Activated CD4-positive, CD25-positive, alpha-beta regulatory T cell treated with anti-CD3 and anti-CD28 coated beads, Interleukin-2, amount 50 U/mL, for 16 hours (primary cell): ENCODE measurements at regions not wholly inside any gene's neighbourhood (a gene's known extent, or its start where the extent isn't known, plus 50 kb on each side); places are given as distances from the start of the nearest gene placed in this dataset.
"Not testable (repeated sequence)": the region's sequence is repeated elsewhere in the genome, so short reads cannot be mapped to it uniquely, and the experiment has no call there.

Source experiments
- DNase-seq: peaks from one replicate; pipeline ENCODE4 v3.0.0-alpha.2; 2020; ENCODE audit warnings: low read depth, low spot score

DNA sequence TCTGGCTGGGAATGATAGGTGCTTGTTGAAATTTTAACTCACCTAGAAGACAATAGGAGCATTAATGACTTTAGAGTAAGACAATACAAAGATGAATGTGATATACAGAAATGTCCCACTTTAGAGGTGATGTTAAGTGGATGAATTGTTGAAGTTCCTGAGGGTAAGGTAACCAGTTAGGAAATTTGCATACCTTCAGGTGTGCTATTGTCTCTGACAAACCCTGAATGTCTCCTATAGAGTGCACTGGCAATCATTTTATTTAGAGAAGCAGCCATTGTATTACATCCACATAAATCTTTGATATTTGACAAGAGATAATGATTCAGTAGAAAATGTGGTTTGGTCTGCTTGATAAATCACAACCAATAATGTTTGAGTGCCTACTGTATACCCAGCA is 228.5 kb downstream of the RNF144A start:
- DNase-seq, result no peak

DNA sequence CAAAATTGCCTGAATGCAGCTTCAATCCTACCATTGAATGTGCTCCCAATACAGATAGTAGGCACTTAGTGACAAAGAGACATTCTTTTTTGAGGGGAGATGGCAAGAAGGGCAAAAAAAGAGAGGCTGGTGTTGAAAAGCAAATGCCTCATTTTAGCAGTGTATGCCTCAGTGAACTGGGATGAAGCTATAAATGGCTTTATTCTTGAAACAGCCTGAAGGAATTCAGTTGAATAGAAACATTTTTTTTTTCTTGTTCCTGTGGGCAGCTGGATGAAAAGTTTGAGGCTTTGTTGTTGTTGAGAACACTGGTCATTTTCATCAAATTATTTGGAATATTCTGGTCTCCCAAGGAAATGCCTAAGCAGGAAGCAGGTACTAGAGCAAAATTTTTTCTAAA is 228.9 kb downstream of the RNF144A start:
- DNase-seq, result no peak

DNA sequence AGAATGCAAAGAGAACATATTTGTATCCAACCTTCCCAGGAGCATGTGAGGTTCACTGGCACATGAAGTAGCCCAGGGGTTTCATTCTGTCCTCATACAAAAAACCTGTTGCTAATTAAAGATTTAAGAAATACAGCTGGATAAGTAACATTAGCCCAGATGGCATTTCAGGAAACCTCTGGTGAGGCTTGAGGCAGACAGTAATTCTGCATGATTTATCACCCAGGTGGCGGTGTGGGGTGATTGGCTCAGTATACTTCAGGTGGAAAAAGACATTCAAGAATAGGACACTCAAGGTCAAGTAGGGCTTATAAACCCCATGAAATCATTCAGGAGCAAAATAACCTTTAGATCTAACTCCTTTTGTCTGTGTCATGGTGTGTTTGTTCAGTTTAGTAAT is 237.4 kb downstream of the RNF144A start:
- DNase-seq, result no peak

DNA sequence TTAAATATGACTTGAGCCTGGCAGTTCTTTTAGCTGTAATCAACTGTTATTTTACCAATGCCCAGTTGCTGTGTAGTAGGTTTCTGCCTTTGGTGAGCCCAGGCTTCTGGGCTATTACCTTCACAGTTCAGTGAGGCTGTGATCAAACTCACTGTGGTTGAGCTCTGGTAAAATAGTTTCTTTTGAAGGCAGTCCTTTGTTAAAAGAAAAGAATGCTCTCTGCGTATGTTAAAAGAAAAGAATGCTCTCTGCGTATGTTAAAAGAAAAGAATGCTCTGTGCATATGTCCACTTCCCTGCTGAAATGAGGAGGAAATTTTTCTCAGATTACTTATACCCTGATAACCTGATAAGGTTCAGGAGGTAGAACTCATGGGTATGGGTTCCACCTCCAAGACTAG is 244.3 kb downstream of the RNF144A start:
- no peak for DNase-seq

DNA sequence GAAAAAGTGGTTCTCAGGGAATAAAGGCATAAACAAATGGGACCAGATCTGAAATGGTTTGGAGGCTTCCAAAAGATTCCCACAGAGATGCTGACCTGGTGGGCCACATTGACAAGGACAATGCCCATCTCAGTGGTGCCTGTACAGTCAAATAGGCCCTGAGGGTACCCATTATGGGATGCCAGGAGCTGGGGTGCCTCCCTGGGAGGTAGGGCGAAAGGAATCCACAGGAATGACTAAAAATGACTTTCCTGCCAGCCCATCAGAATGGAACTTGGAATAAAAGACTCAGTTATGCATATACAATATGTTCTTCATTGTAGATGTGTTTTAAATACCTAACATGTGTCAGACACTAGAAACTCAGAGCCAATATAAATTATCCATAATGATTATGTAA is 248.5 kb downstream of the RNF144A start:
- no peak for DNase-seq

DNA sequence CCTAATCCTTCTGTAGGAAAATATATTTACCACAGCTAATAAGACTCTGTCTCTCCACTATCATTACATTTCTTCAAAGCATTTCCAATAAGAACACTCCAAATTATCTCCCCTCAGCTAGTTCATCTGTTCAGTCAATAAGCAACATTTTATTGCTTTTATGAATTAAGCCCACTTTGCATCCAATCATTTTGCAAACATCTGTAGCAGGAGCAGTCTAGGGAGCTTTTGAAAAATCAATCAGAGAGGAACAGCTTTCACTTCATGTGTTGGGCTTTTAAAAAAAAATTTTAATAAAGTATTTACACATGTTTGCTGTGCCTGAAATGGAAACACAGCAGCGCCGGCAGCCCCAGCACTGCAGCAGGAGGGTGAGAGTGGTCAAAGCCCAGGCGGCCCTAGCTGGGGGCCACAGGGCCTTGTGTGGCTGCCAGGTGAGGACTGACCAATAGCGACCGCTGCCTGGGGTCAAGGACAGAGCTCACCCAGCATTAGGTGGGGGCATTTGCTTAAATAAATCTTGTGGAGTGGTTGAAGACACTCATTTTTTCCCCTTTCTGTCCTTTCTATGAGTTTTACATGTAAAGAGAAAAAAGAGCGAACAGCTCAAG is 250.7 kb downstream of the RNF144A start:
- no peak for DNase-seq

DNA sequence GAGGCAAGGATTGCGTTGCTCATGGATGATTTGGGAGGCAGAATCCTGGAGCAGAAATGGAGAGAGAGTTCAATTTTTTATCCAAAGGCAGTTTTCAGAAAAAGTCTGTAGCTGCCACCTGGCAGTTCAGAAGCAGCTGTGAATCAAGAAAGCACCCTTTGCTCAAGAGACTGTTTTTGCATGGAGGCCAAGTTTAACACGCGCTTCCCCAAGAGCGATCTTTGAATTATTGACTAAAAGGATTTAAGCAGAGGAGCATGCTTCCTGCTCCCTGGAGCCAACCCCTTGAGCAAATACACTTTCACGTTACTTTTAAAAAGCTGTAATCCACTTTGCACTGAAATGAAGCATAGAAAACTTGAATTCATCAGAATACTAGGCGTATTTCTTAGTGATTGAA is 252.4 kb downstream of the RNF144A start:
- no peak for DNase-seq

DNA sequence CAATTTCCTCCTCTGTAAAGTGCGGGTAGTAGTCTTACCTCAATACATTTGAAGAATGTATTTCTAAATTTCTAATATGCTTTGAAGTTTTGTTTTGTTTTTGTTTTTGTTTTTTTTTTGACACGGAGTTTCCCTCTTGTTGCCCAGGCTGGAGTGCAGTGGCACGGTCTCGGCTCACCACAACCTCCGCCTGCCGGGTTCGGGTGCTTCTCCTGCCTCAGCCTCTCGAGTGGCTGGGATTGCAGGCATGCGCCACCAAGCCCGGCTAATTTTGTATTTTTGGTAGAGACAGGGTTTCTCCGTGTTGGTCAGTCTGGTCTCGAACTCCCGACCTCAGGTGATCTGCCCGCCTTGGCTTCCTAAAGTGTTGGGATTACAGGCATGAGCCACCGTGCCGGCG is 261.8 kb downstream of the RNF144A start:
- not testable (repeated sequence) for DNase-seq

DNA sequence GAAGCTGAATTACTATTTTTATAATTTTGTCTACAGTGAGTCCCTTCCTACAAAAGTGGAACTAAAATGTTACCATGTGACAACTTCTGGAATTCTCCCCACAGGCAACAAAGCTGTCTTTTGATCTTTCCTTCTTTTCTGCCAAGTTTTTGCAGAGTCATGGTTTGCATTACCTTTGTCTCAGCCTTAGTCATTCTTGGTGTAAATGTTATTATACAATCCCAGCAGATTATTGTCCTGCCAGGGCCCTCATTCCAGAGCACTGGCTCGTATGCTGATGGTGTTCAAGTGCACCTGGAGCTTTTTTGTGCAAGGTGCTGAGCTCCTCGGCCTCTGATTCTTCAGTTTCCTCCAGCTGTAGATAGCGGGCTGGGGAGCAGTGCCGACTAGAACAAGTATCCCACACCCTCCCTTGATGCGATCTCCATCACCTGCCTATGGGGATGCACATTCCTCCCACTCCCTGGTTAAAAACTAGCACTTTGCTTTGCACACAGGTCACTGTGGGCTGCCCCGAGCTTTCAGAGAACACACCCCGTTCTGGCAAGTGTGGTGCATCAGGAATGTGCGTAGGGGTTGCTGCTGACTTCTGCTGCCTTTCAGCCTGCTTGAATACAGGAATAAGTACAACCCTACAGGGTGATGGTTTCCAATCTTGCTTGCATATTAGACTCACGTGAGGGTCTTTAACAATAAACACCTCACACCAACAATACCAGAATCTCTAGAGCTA is 263.6 kb downstream of the RNF144A start:
- no peak for DNase-seq

DNA sequence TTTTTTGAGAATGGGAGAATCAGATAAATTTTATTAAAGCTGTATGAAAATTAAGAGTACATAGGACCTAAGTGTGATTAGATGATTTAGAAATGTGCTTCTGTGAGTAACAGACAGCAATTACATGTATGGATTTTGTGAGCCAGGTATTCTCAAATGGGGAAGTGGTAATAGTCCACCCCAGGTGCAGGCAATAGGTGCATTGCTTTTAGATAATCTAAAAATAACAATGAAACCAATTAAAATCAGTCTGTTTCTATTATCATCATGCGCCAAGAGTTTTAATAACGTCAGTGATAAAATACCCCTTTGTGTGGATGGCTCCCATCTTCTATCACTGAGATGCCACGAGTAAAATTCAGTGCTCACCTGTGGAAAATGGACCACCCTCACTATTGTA is 265.3 kb downstream of the RNF144A start:
- no peak for DNase-seq

DNA sequence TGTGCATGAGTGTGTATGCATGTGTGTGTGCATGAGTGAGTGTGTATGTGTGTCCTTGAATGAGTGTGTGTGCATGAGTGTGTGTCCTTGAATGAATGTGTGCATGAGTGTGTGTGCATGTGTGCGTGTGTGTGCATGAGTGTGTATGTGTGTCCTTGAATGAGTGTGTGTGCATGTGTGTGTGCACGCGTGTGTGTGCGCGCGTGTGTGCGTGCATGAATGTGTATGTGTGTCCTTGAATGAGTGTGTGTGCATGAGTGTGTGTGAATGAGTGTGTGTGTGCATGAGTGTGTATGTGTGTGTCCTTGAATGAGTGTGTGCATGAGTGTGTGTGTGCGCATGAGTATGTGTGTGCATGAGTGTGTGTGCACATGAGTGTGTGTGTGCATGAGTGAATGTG is 271.9 kb downstream of the RNF144A start:
- DNase-seq, result no peak

DNA sequence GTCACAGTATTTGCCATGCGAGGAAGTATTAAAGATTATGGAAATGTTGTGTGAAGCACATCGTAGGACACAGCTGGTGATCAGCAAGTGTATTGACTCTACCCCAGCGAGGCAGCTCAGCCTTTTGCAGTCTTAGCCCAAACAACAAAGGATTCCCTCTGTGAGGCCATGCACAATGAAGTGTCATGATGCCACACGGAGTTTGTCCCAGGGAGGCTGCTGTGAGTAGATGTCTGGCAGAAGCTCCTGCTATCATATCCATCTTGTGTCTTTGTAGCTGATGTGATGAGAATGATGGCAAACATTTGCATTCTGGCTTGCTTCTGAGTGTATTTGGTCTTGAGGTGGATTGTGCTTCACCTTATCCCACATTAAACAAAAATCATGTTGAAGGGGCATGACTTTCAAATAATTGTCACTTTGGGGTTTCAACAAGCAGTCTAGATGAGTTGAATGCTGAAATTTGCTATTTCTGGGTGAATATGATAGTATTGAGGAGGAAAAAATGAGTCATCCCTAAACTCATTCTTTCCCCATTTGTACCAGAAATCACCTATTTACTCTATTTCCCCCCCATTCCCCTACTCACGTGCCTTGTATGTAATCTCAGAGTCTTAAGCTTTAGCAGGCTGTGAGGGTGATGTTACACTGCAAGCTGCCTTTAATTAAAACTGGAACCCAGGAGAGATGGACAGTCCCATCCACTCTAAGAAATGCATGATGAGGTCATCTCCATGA is 273.5 kb downstream of the RNF144A start:
- DNase-seq, result no peak

DNA sequence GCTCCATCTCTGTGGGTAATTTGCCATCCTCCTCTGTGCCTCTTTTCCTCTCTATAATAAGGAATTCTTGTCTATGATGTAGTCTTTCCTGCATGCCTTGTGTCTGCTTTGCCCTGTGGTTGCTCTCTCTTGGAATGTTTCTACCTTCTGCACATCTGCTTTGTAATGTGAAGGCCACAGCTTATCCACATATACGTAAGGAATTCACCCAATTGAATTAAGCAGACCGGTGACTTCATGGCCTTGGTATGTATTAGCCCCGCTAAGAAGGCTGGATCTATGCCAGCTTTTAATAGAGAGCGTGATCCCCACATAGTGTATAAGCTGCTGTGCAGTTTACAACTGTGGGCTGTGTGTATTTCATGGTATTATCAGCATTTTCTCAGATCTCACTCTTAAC is 274.7 kb downstream of the RNF144A start:
- DNase-seq, result no peak

DNA sequence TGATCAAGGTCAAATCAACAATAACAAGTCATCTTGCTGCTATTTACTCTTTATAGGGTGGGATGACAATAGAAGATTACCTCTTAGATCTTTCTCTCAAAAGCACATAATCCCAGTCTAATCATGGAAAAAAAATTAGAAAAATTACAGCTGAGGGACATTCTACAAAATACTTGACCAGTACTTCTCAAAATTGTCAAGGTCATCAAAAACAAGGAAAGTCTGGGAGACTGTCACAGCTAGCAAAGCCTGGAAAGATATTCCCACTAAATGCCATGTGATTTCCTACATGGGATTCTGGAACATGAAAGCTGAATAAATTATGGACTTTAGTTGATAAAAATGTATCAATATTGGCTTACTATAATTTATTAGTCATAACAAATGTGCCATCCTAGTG is 276.2 kb downstream of the RNF144A start:
- DNase-seq, result no peak

DNA sequence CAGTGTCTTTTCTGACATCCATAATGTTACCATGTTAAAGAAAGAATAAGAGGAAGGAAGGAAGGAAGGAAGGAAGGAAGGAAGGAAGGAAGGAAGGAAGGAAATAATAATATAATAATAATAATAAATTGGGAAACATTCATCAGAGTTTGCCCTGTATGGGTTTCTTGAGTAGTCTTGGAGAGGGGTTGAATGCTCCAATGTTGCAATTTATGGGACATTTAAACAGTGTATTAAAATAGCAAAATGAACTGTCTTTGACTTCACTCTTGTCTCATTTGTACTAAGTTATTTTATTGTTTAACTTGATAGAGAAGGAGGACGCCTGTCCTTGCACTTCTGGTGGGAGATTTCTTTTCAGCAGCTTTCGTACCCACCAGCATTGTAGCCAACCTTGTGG is 277.7 kb downstream of the RNF144A start:
- DNase-seq, result no peak

DNA sequence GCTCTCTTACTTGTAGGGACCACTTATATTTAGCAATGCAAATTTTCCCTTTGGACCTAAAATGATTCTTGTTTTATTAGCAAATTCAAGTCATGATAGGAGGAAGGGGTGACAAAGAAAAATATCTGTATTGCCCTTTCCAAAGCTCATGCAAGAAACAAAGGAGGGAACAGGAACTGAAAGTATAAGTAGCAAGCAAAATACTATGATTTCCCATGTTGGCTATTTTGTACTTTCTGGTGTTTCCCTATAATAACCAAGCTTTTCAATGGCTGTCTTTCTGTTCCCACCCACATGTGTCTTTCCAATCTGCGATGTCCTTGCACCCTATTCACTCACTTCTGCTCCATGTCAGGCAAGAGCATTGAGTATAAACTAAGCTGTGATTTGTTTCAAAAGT is 279.7 kb downstream of the RNF144A start:
- no peak for DNase-seq

DNA sequence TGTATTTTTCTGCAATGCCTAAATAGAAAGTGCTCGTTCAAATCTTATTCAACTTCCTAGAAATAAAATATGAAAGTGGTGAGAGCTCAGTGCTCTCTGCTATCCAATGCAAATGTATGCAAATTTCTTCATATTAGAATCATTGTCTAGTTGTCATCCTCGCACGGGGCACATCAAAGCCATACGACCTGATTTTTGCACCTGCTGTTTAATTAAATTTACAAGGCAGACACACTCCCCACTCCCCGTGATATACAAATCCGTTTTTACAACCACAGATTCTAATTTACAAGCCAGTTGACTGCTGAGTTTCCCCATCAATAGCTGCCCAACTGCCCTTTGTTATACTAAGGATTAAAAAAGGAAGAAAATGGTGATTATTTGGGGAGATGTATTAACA is 284.6 kb downstream of the RNF144A start:
- no peak for DNase-seq

DNA sequence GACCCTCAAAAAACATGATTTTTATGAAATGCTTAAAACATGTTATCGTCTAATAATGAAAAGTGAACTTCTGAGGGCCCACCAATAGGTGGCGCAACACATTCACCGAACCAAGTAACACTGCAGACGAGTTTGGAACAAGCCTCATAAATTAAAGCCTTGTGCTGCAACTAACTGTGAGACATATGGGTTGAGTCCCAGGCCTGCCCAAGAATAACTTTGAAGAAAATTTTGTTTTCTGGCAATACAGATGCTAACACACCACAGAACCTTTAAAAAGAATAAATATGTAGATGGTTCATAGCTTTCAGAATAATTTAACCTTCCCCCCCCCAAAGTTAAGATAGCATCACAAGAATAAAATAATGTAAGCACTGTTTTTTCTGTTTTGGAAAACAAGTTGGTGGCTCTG is 285.9 kb downstream of the RNF144A start:
- peak; percentile 16 for DNase-seq

DNA sequence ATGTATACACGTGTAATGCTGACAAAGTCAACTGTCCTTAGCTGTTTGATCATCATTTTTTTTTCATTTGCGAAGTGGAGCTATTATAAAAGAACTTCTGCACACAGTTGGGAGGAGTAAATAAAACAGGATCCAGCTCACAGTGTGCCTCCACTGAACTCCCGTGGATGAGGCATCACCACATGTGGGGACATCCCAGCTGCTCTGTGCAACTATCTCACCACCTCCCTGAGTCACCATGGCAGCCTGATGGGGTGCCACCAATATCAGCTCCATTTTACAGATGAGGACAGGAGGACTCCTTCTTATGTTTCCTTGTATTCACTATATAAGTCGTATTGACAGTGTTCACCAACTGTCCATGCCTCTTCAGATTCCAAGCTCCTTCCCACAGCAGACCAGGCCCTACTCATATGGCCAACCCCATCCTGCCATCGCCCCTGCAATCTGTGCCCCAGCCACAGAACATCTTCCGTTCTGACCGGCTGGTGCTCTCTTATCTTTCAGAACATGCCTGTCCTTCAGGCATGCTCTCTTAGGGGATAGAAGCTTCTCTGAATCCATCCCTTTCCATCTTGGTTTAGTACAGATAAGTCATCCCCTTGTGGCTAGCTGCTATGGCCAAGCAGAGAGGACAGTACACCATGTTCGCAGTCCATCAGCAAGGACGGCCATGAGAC is 288.1 kb downstream of the RNF144A start:
- DNase-seq, result no peak

DNA sequence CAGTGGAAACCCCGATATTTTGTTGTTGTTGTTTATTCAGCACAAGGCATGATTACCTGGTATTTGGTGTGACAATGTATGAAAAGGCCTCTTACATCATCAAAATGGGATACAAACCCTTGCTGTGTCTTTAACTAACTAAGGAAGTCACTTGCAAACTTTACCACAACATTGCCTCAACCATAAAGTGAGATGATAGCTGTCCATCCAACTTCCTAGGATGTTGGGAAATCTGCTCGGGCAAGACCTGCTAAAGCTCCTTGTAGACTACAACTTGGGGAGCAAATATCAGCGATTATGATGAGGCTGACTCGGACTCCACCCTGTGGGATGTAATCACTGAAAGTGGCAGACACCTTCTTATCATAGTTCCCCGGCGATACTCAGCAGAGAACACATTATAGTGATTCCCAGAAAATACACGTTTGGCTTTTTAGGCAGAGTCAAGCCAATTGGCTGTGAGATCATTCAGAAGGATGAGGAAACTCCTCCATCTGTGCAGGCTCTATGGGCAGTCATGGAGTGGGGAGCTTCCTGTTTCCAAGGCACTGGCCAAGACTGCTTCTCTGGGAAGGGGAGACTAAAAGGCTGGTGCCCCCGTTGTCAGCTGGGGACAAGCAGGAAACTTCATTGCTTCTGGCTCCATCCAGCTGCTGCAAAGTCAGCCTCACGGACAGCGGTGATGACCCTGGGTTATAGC is 289.0 kb downstream of the RNF144A start:
- DNase-seq, result no peak

DNA sequence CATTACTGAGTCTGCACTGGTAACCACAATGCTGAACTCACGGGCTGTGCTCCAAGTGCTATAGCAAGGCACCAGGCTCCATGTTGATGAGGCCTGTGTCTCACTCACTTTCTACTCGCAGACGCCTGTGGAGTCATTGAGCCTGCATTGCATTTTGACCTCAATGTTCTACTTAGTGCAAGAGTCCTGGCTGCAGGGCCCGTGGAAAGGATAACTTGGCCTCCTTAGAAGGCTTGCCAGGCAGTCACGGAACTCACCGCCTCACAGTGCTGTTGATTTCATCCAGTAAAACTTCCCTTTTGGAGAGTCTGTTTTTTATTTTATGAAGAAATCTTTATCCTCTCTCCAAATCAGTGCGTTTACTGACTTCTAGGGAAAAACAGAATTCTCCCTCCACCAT is 290.4 kb downstream of the RNF144A start:
- no peak for DNase-seq
